22Rv1 (cell line): ENCODE measurements at regions not wholly inside any gene's neighbourhood (a gene's known extent, or its start where the extent isn't known, plus 50 kb on each side); places are given as distances from the start of the nearest gene placed in this dataset.

Source experiments
- CTCF ChIP-seq: fragments of 450-650 bp; IDR thresholded peaks from 2 replicates; pipeline ENCODE4 v1.5.1; 2017; ENCODE audit warnings: mild to moderate bottlenecking
- ZFX ChIP-seq: fragments of 450-650 bp; IDR thresholded peaks from 2 replicates; pipeline ENCODE4 v1.6.1; 2017; ENCODE audit warnings: antibody characterized with exemption, borderline replicate concordance

- TF ChIP-seq CTCF (no peak), ZFX (no peak)
Observed at GRCh38 chr3:95588473-95588872, 1225.9 kb upstream of the EPHA6 start.
